T-helper 9 cell (primary cell): ENCODE measurements at regions not wholly inside any gene's neighbourhood (a gene's known extent, or its start where the extent isn't known, plus 50 kb on each side); places are given as distances from the start of the nearest gene placed in this dataset.
"Not testable (repeated sequence)": the region's sequence is repeated elsewhere in the genome, so short reads cannot be mapped to it uniquely, and the experiment has no call there.

Experiments
- DNase-seq: peaks from one replicate; pipeline ENCODE4 v3.0.0-alpha.2; 2020

- DNase-seq = no peak
Measured at GRCh38 chr5:36392186-36392585, 90.5 kb upstream of the RANBP3L start.

GRCh38 chr5:36392818-36393217 lies 91.1 kb upstream of the RANBP3L start:
- no peak for DNase-seq

GRCh38 chr5:36393656-36394428 lies 92.1 kb upstream of the RANBP3L start:
- no peak for DNase-seq

- DNase-seq = no peak
Measured at GRCh38 chr5:36395260-36395659, 93.6 kb upstream of the RANBP3L start.

GRCh38 chr5:36395947-36396346 lies 94.2 kb upstream of the RANBP3L start:
- not testable (repeated sequence) for DNase-seq

GRCh38 chr5:36396640-36397039 lies 94.9 kb upstream of the RANBP3L start:
- DNase-seq = no peak

GRCh38 chr5:36397901-36398536 lies 96.3 kb upstream of the RANBP3L start:
- DNase-seq = no peak

GRCh38 chr5:36402512-36402906 lies 100.8 kb upstream of the RANBP3L start:
- DNase-seq = no peak

GRCh38 chr5:36403632-36404311 lies 102.1 kb upstream of the RANBP3L start:
- DNase-seq = no peak

- no peak for DNase-seq
Measured at GRCh38 chr5:36406023-36406422, 104.3 kb upstream of the RANBP3L start.

- DNase-seq = no peak
Measured at GRCh38 chr5:36407396-36407795, 105.7 kb upstream of the RANBP3L start.

- not testable (repeated sequence) for DNase-seq
Measured at GRCh38 chr5:36409711-36410110, 108.0 kb upstream of the RANBP3L start.

GRCh38 chr5:36410672-36411071 lies 109.0 kb upstream of the RANBP3L start:
- not testable (repeated sequence) for DNase-seq

- no peak for DNase-seq
Measured at GRCh38 chr5:36414869-36415282, 113.2 kb upstream of the RANBP3L start.

GRCh38 chr5:36416605-36417004 lies 114.9 kb upstream of the RANBP3L start:
- no peak for DNase-seq

GRCh38 chr5:36417221-36417620 lies 115.5 kb upstream of the RANBP3L start:
- DNase-seq = no peak

- DNase-seq = no peak
Measured at GRCh38 chr5:36417668-36418067, 116.0 kb upstream of the RANBP3L start.

GRCh38 chr5:36418152-36418979 lies 116.7 kb upstream of the RANBP3L start:
- DNase-seq = no peak

GRCh38 chr5:36421256-36421655 lies 119.6 kb upstream of the RANBP3L start:
- DNase-seq = no peak

GRCh38 chr5:36422952-36423351 lies 121.2 kb upstream of the RANBP3L start:
- no peak for DNase-seq

- DNase-seq = no peak
Measured at GRCh38 chr5:36423578-36424307, 122.0 kb upstream of the RANBP3L start.

- DNase-seq = not testable (repeated sequence)
Measured at GRCh38 chr5:36426070-36426469, 124.4 kb upstream of the RANBP3L start.
